Calu3 (cell line): ENCODE measurements at regions not wholly inside any gene's neighbourhood (a gene's known extent, or its start where the extent isn't known, plus 50 kb on each side); places are given as distances from the start of the nearest gene placed in this dataset.

Source experiments
- BruUV-seq: library from RNA; stranded (reverse); fragments of 400-500 nt; replicated peaks from 2 replicates; lab custom pipeline; 2021; lab: Mats Ljungman, UMichigan
- CTCF ChIA-PET: fragments of 300-600 bp; sonication (Branson Sonifier 250); formaldehyde crosslinking; loops from one replicate; lab custom pipeline; 2022; ENCODE audit warnings: antibody characterized with exemption; lab: Charles Lee
- DNase-seq: peaks from one replicate; pipeline ENCODE4 v3.0.0; 2022
- H3K27ac Mint-ChIP-seq: one replicate; pipeline ENCODE4 v1.8.0; 2022; ENCODE audit warnings: mixed read lengths; ENCODE audit not compliant: unreplicated experiment
- H3K27me3 Mint-ChIP-seq: one replicate; pipeline ENCODE4 v1.8.0; 2022; ENCODE audit warnings: mixed read lengths; ENCODE audit not compliant: unreplicated experiment
- H3K36me3 Mint-ChIP-seq: one replicate; pipeline ENCODE4 v1.8.0; 2022; ENCODE audit warnings: mild to moderate bottlenecking, moderate library complexity, mixed read lengths; ENCODE audit not compliant: insufficient read depth, unreplicated experiment
- H3K4me1 Mint-ChIP-seq: one replicate; pipeline ENCODE4 v1.8.0; 2022; ENCODE audit warnings: mild to moderate bottlenecking, low read depth, mixed read lengths; ENCODE audit not compliant: unreplicated experiment
- H3K4me3 Mint-ChIP-seq: one replicate; pipeline ENCODE4 v1.8.0; 2022; ENCODE audit warnings: mild to moderate bottlenecking, low read depth, moderate library complexity, mixed read lengths; ENCODE audit not compliant: unreplicated experiment
- H3K9me3 Mint-ChIP-seq: one replicate; pipeline ENCODE4 v1.8.0; 2022; ENCODE audit warnings: low read depth, mixed read lengths; ENCODE audit not compliant: unreplicated experiment
- intact Hi-C: fragments of 100-400 bp; cut with micrococcal nuclease; formaldehyde crosslinking; loops from one replicate; pipeline ENCODE4 v1.10.0; 2022; ENCODE audit not compliant: unreplicated experiment
- TF ChIP-seq, protein P1 (sequence below): fragments of 200-600 bp; IDR thresholded peaks from one replicate; pipeline ENCODE4 v1.8.0; 2022; ENCODE audit warnings: antibody characterized with exemption; ENCODE audit not compliant: unreplicated experiment

DNA sequence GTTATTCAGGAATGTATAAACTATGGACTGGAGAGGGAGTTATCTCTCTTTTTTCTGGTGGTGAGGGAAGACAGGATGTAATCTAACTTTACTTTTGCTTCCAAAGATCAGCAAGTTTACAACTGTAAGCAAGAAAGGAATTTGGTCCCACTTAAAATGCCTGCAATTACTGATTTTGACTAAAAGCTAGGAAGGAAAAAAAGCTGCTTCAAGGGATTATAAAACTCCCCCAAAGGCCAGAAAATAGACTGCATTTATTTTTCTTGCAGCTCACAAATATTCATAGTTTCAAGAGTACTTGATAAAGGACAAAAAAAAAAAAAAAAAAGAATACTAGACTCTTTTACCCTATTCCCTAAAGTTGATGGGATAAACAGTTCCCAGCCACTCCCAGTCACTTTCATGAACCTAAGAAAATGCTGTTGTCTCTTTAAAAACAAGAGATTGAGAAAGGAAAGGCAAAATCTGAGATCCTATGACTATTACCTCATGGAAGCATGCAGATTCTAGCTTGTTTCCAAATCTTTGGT lies 128.7 kb upstream of the BMP4 start:
- intact Hi-C loops: no loop called here
- DNase-seq: no peak
- CTCF ChIA-PET: interaction anchor here (0.6 kb wide), 1 partner anchor 117 kb away, joined by 4 read pairs; no protein-coding TSS in a partner anchor
- no TSS peak for BruUV-seq
- H3K27me3 Mint-ChIP-seq: no peaks in the 10 kb centered on the region
- TF ChIP-seq, protein P1, sequence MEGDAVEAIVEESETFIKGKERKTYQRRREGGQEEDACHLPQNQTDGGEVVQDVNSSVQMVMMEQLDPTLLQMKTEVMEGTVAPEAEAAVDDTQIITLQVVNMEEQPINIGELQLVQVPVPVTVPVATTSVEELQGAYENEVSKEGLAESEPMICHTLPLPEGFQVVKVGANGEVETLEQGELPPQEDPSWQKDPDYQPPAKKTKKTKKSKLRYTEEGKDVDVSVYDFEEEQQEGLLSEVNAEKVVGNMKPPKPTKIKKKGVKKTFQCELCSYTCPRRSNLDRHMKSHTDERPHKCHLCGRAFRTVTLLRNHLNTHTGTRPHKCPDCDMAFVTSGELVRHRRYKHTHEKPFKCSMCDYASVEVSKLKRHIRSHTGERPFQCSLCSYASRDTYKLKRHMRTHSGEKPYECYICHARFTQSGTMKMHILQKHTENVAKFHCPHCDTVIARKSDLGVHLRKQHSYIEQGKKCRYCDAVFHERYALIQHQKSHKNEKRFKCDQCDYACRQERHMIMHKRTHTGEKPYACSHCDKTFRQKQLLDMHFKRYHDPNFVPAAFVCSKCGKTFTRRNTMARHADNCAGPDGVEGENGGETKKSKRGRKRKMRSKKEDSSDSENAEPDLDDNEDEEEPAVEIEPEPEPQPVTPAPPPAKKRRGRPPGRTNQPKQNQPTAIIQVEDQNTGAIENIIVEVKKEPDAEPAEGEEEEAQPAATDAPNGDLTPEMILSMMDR: no peak
- peaks cover 3% of the 10 kb centered on the region for H3K9me3 Mint-ChIP-seq
- H3K36me3 Mint-ChIP-seq: no peaks in the 10 kb centered on the region
- H3K4me1 Mint-ChIP-seq: no peaks in the 10 kb centered on the region
- H3K4me3 Mint-ChIP-seq: no peak overlapping the region
- H3K27ac Mint-ChIP-seq: no peak overlapping the region

DNA sequence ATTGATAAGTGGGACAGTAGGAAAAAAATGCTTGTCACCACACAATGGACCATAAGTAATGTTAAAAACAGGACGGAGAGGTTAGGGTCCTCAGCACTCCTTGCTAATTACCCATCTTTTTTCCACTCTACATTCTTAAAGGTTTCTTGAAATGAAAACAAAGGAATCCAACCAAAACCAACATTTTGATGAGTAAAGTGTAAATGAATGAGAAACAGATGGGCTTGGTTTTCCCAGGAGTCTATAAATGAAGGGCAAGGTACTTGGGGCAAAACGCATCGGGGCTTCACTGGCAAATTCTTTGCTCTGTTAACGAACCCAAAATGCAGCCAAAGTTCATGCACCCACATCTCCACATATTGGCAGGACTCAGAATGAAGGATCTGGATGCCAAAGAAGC lies 129.2 kb upstream of the BMP4 start:
- CTCF ChIA-PET: no interaction called here
- TF ChIP-seq, protein P1: no peak
- no TSS peak for BruUV-seq
- Mint-ChIP-seq H3K36me3 (no peaks in the 10 kb centered on the region), H3K27ac (no peak overlapping the region), H3K27me3 (no peaks in the 10 kb centered on the region), H3K4me1 (no peaks in the 10 kb centered on the region), H3K9me3 (peaks cover 8% of the 10 kb centered on the region), H3K4me3 (no peak overlapping the region)
- intact Hi-C loops: no loop called here
- no peak for DNase-seq

DNA sequence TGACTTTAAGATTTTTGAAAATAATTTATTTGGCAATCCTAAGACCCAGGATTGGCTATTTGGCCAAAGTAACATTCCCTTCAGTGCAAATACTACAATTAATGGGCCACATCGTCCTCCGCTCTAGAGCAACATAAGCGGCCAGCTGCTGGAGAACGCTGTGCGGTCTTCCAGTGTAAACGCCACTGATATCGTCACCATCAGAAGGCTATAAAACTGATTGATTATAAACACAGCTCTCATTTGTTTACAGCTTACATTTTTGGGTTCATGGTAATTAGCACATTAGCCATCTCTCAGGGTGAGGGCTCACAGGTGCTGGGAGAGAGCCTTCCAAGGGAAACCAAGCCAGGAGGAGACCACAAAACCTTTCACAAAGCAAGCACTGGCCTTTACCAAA lies 130.1 kb upstream of the BMP4 start:
- H3K4me3 Mint-ChIP-seq: no peak overlapping the region
- CTCF ChIA-PET: no interaction called here
- H3K27ac Mint-ChIP-seq: no peak overlapping the region
- H3K4me1 Mint-ChIP-seq: no peaks in the 10 kb centered on the region
- no peaks in the 10 kb centered on the region for H3K27me3 Mint-ChIP-seq
- BruUV-seq: no TSS peak
- H3K9me3 Mint-ChIP-seq: peaks cover 11% of the 10 kb centered on the region
- TF ChIP-seq, protein P1: no peak
- H3K36me3 Mint-ChIP-seq: no peaks in the 10 kb centered on the region
- intact Hi-C loops: no loop called here
- DNase-seq: no peak

DNA sequence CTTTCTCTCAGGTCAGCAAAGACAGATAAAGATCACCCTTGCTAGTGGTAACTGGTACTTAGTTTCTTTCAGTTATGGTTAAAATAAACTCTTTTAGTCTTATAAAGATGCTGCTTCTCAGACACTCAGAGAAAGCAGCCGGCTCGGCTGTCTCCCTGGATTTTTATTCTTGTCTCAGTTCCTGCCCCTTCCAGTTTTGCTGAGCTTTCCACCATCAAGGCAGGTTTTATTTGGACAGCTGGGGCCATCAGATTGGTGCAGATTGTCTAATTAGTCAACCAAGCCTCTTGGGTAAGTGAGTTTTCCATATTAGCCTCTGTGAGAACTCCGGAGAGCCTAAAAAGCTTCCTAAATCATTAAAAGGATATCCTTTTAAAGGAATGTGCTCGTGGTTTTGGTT lies 130.8 kb upstream of the BMP4 start:
- intact Hi-C loops: no loop called here
- H3K27ac Mint-ChIP-seq: no peak overlapping the region
- peaks cover 11% of the 10 kb centered on the region for H3K9me3 Mint-ChIP-seq
- H3K4me3 Mint-ChIP-seq: no peak overlapping the region
- no peaks in the 10 kb centered on the region for H3K4me1 Mint-ChIP-seq
- CTCF ChIA-PET: no interaction called here
- no peak for DNase-seq
- BruUV-seq: no TSS peak
- no peaks in the 10 kb centered on the region for H3K36me3 Mint-ChIP-seq
- TF ChIP-seq, protein P1: no peak
- H3K27me3 Mint-ChIP-seq: no peaks in the 10 kb centered on the region
